ENCODE measurements at regions not wholly inside any gene's neighbourhood (a gene's known extent, or its start where the extent isn't known, plus 50 kb on each side); places are given as distances from the start of the nearest gene placed in this dataset.

DNA sequence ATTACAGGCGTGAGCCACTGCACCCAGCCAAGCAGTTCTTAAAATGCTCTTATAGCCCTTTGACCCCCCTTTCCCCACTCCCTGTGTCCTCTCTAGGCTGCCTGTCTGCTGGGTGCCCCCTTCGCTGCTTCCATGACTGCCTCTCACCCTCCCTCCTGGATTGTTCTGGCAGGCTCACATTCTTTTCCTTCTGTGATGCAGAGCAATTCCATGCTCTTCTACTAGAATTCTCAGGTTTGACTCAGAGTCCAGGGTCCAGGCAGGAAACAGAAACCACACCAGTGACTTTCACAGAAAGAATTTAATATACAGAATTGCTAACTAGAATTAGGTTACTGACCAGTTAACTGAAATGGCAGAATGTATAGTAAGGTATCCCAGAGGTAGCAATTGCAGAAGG is 244.8 kb downstream of the BAMBI start:
- no peak for DNase-seq

DNA sequence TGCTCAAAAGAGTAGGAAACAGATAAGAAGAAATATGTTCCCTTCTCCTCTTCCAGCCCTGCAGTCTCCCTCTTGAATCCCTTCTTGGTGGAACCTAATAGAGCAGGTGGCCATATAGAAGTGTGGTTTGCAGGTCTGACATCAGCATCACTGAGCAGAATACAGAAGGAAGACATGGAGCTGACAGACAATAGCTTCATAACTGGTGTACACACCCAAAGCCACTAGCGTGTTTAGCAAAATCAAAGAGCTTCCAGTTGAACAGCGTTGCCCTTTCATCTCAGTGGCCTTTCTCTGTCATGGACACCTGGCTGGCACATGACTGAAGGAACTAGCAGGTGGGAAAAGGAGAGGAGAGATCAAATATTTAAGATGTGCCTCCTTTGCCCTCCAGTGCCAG is 245.5 kb downstream of the BAMBI start:
- no peak for DNase-seq

GRCh38 chr10:28924717-28925116 is 247.4 kb downstream of the BAMBI start:
- no peak for DNase-seq

DNA sequence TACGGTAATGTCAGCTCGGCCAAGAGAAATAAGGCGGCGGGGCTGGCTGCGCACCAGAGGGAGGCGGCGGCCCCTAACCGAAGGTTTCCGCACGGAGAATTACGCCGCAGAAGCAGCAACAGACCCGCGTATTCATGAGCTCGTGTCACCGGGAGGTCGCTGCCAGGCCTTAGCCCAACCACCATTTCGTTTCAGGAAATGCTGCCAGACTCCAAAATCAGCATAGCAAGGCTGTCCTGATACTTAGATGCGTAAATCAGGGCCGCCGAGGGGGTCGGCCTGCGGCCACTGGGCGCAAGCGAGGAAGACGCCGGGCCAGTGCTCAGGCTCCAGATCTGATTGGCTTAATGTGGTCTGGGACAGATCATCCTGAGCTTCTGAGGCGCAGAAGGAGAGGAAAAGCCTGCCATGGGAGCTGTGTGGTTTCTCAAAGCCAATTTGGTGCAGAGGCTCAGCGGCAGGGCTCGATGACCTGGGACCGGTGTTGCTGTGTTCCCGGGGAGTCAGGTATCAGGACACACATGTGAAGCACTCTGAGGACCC is 247.9 kb downstream of the BAMBI start:
- DNase-seq, result peak in 2 of 56 donors; percentile 2 to 3

DNA sequence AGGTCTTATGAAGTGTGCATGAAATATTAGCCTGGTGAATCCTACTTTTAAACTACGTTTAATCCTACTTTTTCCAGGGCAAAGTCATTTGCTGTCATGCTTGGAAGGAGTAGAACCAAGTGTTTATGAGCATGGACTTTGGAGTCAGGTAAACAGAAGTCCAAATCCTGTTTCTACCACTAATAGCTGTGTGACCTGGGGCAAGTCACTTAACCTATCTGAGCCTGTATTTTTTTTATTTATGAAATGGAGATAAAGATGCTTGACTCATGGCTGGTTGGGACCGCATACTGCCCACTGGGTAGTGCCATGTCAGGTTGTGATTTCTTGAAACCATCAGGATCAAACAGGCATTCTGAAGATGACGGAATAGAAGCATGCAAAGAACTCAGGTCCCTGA is 249.6 kb downstream of the BAMBI start:
- no peak for DNase-seq

DNA sequence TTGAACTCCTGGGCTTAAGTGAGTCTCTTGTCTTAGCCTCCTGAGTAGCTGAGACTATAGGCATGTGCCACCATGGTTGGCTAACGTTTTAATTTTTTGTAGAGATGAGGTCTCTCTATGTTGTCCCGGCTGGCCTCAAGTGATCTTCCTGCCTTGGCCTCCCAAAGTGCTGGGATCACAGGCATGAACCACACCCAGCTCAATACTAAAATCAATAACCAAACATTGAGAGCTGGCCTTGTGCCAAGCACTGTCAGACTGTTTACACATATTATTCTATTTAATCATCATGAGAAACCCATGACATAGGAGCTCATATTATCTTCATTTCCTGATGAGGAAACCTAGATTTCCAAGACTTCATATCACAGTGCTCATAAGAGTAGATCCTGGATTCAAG is 251.2 kb downstream of the BAMBI start:
- DNase-seq, result no peak

DNA sequence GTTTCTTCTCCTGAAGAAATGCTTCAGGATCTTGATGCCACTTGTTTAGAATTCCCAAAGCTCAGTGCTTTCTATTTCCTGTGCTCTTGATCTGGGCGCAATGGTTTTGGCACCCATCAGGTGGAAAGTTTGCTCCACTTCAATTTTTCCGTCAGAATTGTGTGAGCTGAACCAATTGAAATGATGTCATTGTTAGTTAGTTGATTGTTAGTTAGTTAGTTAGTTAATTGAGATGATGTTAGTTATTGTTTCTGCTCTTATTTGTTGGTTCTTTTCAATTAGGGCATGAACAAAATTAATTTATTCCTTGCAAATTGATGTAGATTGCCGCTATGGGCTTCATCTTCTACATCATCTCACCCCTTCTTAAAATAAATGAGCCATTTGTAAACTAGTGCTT is 252.6 kb downstream of the BAMBI start:
- DNase-seq, result no peak

- peak in 4 of 56 donors; percentile 1 to 37 (median 18) for DNase-seq
Measured at GRCh38 chr10:28930514-28931495, 253.5 kb downstream of the BAMBI start.

DNA sequence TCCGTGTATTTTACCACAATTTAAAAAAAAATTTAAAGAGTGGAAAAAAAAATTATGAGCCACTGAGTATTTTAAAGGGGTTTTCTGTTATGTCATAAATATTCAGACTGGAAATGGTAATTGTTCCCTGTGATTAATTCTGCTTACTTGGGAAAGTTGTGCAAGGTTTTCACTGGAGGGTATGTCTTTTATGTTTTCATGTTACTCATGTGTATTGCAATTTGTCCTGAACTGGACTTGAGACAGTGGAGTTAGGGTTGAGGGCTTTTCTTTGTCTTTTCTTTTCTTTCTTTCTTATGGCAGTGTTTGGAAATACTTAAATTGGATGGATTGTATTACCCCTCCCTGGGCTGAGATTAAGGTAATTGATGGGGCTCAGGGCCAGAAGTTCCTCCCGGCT is 257.7 kb downstream of the BAMBI start:
- no peak for DNase-seq

- no peak for DNase-seq
Measured at GRCh38 chr10:28937959-28938358, 260.6 kb downstream of the BAMBI start.

DNA sequence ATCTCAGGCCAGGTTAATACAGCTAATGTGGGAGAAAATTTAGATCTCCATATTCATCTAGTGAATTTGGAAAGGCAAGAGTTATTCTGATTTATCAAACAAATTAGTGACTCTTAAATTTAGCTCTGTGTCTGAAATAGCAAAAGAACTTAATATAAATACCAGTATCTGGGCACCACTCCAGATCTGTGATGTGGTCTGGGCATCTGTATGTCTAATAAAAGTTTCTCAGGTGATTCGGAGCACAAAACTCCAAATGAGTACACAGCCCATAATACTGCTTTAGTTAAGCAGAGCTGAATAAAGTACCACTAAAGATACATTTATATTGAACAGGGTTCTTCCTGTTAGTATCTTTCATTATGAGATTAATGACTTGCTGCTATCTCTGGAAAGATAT is 261.4 kb downstream of the BAMBI start:
- no peak for DNase-seq

- peak in 9 of 56 donors; percentile 7 to 31 (median 15) for DNase-seq
Measured at GRCh38 chr10:28939281-28940157, 262.2 kb downstream of the BAMBI start.

- DNase-seq, result no peak
Measured at GRCh38 chr10:28940158-28940888, 263.0 kb downstream of the BAMBI start.

DNA sequence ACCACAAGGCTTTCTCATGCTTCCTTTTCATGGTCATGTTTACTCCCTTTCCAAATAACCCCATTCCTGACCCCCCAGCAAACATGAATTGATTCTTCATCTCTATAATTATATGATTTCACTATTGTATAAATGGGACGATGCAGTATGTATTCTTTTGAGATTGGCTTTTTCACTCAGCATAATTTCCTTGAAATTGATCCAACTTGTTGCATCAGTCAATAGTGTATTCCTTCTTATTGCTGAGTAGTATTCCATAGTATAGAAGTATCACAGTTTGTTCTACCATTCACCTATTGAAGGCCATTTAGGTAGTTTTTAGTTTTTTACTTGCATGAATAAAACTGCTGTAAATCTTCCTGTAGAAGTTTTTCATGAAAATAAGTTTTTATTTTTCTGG is 264.7 kb downstream of the BAMBI start:
- no peak for DNase-seq

DNA sequence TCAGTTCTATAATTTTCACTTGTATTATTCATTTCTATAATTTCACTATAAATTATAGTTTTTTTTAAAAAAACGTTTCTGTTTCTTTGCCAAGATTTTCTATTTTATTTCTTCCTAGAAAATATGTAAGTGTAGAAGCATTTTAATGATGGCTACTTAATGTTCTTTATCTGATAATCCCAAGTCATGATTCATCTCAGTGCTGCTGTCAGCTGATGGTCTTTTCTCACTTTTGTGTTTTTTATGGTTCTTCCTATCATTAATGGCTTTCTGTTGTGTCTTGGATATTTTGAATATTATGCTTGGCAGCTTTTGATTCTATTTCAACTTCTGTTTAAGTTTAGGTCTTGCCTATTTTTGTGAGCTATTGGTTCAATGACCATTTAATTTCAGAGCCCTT is 268.6 kb downstream of the BAMBI start:
- no peak for DNase-seq

- DNase-seq, result no peak
Measured at GRCh38 chr10:28946479-28946878, 269.2 kb downstream of the BAMBI start.

- DNase-seq, result no peak
Measured at GRCh38 chr10:28947171-28947570, 269.9 kb downstream of the BAMBI start.

DNA sequence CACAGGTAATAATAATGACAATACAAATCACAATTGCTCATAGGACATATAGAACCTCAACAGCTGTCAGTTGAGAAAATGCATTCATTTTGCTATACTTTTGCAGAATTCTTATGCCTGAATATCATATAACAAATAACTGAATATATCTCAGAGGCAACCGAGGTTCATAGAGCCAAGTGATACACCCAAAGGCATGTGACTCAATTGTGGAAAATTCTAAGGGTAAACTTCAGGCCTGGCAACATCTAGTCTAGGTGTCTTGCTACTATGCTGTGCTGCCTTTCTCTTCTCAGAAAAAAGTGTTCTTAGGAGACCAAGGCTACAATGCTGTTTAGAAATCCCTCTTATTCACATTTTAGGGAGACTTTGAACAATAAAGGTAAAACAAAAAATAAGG is 270.7 kb downstream of the BAMBI start:
- DNase-seq, result no peak

DNA sequence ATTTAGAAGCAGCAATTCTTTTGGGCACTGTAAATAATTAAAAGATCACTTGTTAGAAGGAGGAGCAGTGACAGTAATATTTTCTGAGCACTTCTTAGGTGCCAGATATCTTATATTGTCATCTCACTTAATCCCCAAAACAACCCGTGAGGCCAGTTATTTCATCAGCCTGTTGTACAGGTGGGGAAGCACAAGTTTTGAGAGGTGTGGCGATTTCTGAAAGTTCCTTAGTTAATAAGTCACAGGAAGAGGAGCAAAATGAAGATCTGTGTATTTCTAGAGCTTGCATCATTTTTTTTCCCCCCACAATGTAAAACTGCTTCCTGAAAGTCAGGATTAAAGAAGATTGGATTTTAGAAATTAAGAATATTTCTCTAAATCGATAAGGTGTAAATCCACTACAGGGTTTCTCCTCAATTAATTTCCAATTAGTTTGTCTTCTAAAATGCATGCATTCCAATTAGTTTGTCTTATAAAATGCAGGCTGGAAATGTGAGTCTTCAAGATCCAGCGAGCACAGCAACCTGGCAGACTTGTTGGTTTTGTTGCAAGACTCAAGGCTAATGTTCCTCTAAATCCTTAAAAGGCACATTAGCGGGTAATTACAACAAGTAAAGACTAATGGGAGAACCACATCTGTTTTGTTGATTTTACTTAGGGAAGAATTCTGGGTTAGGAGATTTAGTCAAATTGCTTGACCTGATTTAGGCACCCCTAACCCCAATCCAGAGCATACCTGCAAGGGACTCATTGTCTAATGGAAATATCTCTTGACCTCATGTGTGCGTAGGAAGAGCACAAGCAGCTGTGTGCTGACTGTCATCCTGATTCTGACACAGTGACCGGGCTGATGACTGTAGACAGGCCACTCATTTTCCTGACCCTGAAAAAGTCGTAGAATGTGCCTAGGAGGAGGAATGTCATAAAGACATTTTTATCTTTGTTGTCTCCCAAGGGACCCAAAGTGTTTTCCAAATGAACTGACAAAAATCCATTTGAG is 272.0 kb downstream of the BAMBI start:
- DNase-seq, result no peak

GRCh38 chr10:28951484-28951883 is 274.2 kb downstream of the BAMBI start:
- DNase-seq, result no peak
